Activated CD8-positive, alpha-beta memory T cell treated with anti-CD3 and anti-CD28 coated beads for 36 hours (primary cell): ENCODE measurements at regions not wholly inside any gene's neighbourhood (a gene's known extent, or its start where the extent isn't known, plus 50 kb on each side); places are given as distances from the start of the nearest gene placed in this dataset.

Experiments used
- CTCF ChIA-PET: fragments of 350-600 bp; sonication (Branson Sonifier 250); formaldehyde crosslinking; loops from one replicate; lab custom pipeline; 2021; ENCODE audit warnings: antibody characterized with exemption; lab: Charles Lee
- POLR2A ChIA-PET: fragments of 350-600 bp; sonication (Branson Sonifier 250); formaldehyde crosslinking; loops from one replicate; lab custom pipeline; 2021; ENCODE audit warnings: antibody characterized with exemption; lab: Charles Lee

DNA sequence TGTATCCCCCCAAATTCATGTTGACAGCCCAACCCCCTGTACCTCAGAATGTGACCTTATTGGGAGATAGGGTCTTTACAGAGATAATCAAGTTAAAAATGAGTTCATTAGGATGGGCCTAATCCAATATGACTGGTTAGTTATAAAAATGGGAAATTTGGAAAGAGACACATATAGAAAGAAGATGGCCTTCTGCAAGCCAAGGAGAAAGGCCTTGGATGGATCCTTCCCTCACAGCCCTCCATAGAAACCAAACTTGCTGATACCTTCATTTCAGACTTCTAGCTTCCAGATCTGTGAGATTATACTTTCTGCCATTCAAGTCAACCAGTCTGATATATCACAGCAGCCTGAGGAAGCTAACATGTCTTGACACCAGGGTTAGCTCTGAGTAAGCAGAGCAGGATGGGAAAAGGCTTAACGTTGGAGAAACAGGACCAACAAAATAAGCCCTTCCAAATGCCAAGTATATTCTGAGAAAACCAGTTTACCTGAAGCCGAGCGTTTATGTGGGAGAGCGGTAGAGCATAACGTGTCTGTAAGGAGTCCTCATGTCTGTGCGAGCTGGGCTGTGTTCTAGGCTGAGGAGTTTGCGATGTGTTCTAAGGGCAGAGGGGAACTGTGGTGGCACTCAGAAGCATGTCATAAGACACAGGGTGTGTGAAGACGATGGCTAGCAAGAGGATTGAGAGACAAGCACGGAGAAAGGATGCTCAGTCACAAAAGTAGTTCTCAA lies 206.1 kb downstream of the PIK3R1 start:
- ChIA-PET POLR2A (no interaction called here), CTCF (interaction anchor here (0.6 kb wide), 1 partner anchor 1778 kb away, joined by 3 read pairs; no protein-coding TSS in a partner anchor)

DNA sequence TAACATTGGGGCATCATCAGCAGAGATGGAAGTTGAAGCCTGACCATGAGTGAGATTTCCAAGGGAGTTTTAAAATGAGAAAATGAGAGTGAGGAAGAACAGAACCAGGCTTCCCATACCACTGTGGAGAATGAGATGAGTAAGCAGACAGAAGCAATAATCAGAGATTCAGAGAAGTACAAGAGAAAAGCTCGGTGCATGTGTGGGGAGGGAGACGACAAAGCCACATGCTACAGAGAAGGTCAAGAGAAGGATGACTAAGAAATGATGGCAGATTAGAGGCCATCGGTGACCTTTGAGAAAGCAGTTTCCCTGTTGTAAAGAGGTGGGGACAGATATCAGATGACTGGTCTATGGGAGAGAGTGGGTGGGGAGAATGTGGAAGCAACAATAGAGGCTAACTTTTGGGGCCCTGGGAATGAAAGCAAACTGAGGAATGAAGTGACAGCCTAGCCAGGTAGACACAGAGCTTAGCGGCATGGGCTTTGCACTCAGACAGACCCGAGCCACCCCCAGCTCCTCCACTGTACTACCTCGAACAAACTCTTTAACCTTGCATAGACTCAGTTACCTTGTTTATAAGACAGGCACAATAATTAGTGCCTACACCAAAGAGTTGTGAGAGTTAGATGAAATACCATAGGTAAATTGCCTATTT lies 207.7 kb downstream of the PIK3R1 start:
- ChIA-PET POLR2A (interaction anchor here (0.5 to 1.4 kb wide), 2 partner anchors 41 to 156 kb away, joined by 3 read pairs; no protein-coding TSS in a partner anchor), CTCF (interaction anchor here (0.6 to 1.5 kb wide), 2 partner anchors 137 to 147 kb away, joined by 3 to 4 read pairs; no protein-coding TSS in a partner anchor)

DNA sequence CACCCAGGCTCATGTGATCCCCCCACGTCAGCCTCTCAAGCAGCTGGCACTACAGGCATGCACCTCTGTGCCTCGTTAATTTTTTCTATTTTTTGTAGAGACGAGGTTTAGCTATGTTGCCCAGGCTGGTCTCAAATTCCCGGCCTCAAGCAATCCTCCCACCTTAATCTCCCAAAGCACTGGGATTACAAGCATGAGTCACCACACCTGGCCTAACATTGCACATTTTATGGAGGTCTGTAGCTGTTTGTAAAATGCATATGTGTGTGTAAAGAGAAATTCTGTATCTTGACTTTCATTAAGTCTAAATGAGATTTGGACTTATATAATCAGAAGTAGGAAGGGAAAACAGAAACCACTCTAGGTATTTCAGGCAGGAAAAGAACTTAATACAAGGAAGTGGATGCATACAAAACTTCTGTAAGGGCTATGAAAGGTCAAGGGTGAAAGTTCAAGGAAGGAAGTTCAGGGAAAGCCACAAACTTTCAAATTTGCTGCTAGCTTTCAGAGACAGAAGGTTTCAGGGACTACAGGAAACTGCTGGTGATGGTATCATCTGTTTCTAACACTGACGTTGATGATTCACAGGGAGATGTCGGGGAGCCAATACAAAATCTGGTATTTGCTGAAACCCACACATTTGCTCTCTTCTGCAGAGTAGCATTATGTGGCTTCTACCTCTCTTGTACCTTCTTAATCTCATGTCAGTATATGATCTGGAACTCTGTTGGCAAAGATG lies 209.4 kb downstream of the PIK3R1 start:
- ChIA-PET CTCF (no interaction called here), POLR2A (interaction anchor here (0.7 to 0.8 kb wide), 2 partner anchors 16 to 145 kb away, joined by 4 read pairs; no protein-coding TSS in a partner anchor)

DNA sequence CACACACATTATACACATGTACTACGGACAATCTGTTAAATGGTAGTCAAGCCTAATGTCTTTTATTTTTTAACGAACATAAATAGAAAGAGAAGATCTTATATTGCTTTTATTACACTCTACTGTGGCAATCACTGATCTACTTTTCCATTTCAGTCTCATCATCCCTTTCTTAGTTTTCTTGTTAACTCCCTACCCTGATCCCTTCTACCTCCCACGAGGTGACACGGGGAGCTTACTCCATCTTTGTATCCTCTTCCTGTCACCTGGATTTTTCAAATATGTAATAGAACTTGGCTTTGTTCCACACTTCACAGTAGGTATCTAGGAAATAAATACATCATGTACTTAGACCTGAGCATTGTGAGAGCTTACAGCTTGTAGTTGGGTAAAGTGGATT lies 211.0 kb downstream of the PIK3R1 start:
- ChIA-PET CTCF (interaction anchor here (1.4 kb wide), 1 partner anchor 58 kb away, joined by 3 read pairs; no protein-coding TSS in a partner anchor), POLR2A (no interaction called here)

DNA sequence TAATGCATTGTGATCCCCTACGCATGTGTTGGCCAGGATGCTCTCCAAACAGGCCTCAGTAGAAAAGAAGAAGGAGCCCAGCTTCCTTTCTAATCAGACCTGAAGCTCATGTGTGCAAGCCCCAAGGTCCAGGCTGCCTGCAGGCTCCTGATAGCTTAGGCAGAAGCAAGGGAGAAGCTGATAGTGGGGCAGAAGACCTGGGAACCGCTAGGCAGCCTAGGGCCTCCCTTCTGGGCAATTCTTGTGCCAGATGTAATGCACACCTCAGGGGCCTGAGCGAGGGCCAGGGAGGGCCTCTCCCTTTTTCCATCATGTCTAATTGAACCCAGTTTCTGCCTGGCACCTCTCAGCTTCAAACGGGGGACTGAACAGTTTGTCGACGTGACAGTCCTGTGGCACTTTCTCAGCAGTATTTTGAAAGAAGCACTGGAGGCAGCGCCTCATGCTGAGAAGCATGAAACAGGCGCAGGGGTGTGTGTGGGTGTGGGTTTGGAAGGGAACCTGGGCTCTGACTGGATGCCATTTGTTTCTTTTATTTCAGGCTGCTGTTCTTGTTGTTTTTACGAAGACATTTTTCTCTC lies 212.8 kb downstream of the PIK3R1 start:
- CTCF ChIA-PET, result no interaction called here
- POLR2A ChIA-PET, result no interaction called here

DNA sequence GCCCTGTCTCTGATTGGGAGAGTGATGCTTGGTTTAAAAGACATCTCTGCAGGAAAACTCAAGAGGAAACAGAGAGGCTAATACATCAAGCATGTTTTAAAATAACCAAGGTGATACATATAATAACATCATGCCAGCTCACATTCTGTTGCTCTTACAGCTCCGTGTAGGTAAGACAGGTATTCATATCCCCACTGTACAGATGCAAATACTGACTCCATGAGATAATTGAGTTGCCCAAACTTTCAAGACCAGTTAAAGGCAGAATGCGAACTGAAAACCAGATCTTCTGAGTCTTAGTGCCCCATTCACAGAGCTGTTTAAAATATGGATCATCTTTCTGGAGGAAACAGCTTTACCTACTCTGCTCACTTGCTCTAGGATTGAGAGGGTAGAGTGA lies 214.0 kb downstream of the PIK3R1 start:
- CTCF ChIA-PET, result no interaction called here
- POLR2A ChIA-PET, result no interaction called here

DNA sequence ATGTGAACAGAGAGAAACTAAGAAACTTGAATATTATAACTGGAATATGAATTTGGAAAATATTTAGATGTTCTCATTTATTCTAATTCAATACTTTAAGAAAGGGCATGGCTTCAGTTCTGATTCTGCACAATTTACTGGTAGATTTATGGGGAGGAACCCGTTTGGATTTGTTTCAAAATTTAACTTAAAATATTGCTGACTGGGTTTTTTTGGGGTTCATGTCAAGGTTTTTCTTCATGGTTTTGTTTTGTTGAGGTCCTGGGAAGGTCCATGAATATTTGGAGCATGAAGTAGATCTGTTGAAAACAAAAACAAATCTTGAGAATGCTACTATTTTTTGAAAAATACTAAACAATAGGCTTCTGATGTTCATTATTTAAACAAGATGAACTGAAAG lies 214.7 kb downstream of the PIK3R1 start:
- CTCF ChIA-PET, result no interaction called here
- POLR2A ChIA-PET, result no interaction called here

DNA sequence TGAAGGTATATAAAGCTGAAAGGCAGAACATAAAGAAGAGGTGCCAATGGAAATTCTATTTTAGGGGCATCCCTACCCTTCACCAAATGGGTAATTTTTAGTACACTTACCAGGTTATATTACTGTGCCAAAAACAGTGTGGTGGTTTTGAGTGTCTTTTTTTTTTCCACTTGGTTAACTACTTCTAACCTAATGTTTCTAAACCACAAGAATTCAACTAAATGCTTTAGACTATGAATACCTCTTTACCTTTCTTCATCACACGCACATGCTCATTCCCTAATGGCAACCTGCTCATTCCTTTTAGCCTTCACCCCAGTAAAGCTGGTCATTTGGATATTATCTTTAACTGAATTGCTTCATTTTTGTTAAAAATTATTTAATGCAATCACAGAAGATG lies 215.6 kb downstream of the PIK3R1 start:
- POLR2A ChIA-PET, result no interaction called here
- CTCF ChIA-PET, result interaction anchor here (0.6 kb wide), 1 partner anchor 575 kb away, joined by 3 read pairs; no protein-coding TSS in a partner anchor

DNA sequence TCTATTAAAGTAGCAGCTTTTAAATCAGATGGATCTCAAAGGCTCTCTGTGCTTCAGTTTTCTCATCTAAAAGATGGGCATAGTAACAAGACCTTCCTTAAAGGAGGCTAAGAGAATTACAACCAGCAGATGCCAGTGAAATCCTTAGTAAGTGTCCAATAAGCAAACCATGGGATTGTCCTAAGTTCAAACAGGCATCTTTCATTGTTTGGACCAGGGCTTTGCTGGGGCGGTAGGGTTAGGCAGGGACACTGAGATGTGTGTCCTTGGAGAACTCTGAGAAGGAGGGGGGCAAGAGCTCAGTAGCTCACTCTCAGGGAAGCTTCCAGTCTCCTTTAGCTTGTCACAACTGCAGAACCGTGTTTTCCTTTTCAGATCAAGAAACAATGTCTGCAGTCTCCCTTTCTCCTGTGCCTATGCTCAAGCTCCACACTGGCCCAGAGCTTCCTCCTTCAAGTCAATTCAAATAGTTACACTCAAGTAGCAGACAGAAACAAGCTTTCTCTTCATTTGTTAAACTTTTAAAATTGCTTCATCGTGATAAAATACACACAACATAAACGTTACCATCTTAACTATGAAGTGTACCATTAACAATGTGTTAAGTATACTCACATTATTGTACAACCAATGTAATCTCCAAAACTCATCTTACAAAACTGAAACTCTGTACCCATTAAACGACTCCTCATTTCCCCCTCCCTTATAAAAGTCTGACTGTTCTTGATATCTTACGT lies 216.2 kb downstream of the PIK3R1 start:
- POLR2A ChIA-PET, result no interaction called here

DNA sequence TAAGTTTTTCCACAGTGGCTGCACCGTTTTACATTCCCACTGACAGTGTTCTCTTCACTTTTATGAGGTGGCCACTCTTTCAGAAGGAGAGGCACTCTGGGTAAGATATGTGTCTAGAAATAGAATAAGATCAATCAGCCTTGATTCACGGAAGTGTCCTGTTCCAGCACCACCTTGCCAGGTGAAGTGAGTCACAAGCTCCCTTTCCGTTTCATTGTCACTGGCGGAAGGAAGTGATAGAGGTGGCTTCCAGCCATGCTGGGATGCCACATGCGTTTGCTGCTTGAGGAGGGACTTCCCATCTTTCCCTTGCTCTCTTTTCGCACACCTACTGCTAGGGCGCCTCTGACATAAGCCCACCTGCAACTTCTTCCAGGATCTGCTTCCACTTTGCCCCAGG lies 217.1 kb downstream of the PIK3R1 start:
- ChIA-PET CTCF (interaction anchor here (0.6 kb wide), 1 partner anchor 186 kb away, joined by 4 read pairs; no protein-coding TSS in a partner anchor), POLR2A (interaction anchor here (1.9 kb wide), 1 partner anchor 32 kb away, joined by 6 read pairs; no protein-coding TSS in a partner anchor)

More for the DNA sequence above, 216.2 kb downstream of the PIK3R1 start:
- CTCF ChIA-PET, result interaction anchor here (0.6 kb wide), 1 partner anchor 574 kb away, joined by 3 read pairs; no protein-coding TSS in a partner anchor

DNA sequence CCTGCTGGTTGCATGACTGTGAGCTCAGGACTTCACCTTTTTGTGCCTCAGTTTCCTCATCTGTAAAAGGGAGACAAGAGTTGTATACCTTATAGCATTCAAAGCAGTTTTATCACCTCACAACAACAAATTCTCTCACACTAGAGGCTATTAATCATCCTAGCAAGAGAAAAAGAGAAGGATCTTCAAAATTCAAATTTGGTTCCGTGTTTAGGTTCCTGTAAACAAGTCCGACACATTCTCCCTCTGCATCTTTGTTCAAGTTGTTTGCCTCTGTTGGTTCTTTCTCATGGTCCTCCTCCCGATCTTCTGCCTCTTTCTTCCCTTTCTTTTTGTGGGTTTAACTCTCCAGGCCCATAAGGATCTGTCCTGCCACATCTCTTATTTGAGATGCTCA lies 218.0 kb downstream of the PIK3R1 start:
- CTCF ChIA-PET, result interaction anchor here (0.6 kb wide), 1 partner anchor 354 kb away, joined by 3 read pairs; no protein-coding TSS in a partner anchor
- POLR2A ChIA-PET, result interaction anchor here (1.9 kb wide), 1 partner anchor 31 kb away, joined by 6 read pairs; no protein-coding TSS in a partner anchor

DNA sequence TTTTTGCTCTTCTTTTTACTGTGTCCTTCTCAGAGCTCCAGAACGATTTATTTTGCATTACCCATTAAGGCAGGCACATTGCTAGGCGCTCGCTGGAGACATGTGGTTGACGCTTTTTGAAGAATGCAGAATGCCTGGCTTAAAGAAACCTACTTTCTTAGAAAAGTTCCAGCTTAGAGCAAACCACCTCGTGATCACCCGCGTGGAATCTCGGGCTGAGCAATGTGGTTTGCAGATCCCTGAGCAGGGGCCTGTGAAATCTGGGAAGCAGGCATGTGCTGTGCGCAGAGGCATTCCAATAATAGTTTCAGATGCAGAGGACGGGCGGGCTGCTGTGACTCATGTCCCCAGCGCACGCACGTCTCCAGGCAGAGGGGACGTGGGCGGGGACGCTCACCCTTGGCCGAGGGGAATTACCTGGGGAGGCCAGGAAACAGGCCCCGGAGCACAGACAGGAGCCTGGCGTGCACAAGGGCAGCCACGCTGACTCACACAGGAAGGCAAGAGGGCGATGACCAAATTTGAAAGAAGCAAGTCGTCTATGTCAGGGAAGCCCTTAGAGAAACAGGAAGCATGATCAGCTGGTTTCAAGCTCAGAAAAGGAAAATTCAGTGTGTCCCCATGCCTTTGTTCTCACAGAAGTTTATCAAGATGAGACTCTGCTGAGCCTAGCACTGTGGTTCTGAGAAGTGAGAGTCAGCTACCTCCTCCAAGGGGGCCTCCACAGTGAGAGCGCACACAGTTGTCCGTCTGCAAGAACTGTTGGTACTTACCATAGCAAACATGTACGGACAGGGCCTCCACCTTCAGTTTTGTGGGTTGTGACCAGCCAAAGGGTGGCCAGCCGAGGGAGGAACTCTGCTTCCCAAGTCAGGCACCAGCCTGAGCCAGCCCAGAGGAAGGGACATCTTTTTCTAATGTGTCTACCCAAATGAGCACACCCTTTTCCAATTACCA lies 218.6 kb downstream of the PIK3R1 start:
- CTCF ChIA-PET, result interaction anchor here (0.6 kb wide), 1 partner anchor 355 kb away, joined by 3 read pairs; no protein-coding TSS in a partner anchor
- POLR2A ChIA-PET, result interaction anchor here (0.9 to 1.9 kb wide), 2 partner anchors 31 to 219 kb away, joined by 3 to 6 read pairs; partner anchors contain the start of gene PIK3R1

DNA sequence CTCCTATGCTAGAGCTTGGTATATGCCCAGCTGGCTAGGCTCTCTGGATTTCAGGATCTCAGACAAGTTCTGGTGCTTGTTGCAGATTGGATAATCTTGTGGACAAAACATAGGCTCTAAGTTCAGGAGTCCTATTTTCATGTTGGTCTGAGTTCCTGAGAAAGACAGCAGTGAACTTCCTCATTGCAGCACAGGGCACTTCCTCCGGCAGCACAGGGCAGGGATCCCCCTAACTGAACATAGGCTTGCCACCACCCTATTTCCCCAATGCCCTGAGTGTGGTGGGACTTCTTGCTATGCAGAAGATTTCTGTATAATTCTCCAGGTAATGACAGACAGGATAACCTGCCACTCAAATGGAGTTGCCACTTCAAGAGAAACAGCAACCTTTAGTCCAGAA lies 220.1 kb downstream of the PIK3R1 start:
- ChIA-PET CTCF (no interaction called here), POLR2A (no interaction called here)

DNA sequence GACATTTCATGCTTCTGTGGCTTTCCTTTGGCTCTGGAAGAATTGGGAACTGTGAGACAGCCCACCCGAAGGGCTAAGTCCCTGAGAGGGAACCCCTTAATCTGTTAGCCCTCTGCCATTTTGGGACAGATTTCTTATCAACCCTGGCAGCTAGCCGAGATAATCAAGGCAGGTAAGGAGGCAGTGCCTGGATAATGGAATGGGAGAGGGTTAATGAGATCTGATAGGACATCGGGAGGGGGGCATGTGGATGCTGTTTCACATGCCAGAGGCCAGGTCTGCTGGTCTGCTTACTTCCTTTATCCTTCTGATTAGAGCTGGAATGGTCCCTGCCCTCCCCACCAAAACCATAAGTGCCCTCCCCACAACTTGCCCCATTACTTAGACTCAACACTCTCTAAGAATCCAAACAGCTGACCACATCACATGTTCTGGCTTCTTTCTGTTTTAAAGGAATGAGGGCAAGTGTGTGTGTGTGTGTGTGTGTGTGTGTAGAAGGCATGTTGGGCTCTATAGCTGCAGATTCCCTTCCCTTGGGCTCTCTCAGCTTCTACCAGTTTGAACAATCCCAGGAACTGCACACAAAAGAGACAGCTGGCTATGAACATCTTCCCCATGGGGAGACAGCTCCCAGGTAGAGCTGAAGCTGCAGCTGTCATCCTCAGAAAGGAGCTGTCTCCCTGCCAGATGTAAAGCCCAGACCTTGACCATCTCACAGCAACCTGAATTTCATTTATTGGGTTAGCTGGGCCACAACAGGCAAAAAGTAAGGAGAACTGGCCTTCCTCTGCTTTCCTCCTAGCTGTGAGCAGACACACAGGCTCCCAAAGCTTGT lies 221.3 kb downstream of the PIK3R1 start:
- POLR2A ChIA-PET, result no interaction called here
- CTCF ChIA-PET, result interaction anchor here (0.6 kb wide), 1 partner anchor 153 kb away, joined by 3 read pairs; no protein-coding TSS in a partner anchor

DNA sequence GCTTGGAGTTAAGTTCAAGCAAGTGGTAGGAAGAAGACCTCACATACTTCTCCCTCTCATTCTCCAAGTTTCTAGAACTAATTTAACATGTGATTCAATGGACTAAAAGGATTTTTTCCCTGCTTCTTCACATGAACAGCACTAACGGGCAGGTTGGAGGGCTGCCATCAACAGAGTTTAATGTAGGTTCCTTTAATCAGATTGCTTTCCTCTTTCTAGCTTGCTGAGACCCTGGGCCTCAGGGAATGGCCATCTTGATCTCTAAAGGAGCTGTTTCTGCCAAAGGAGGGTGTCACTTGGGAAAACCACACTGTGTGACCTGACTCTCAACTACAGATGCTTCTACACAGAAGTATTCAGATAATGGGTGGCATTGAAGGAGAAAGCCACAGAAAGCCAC lies 223.3 kb downstream of the PIK3R1 start:
- ChIA-PET CTCF (no interaction called here), POLR2A (no interaction called here)

DNA sequence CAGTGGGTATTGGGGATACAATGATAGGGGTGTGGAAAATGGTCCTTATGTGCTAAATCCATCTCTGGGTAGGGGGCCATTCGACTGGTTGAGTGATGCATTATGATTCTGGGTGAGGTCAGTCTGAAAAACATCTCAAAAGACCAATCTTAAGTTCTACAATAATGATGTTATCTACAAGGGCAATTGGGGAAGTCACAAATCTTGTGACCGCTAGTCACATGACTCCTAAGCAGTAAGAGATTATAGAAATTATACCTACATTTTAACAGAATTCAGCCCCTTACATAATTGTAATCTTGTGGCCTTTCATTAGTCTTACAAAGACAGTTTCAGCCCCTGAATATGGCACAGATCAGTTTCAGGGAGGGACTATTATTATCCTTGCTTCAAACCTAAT lies 224.7 kb downstream of the PIK3R1 start:
- POLR2A ChIA-PET, result no interaction called here
- CTCF ChIA-PET, result no interaction called here
